HG03066 (cell line): ENCODE measurements at regions not wholly inside any gene's neighbourhood (a gene's known extent, or its start where the extent isn't known, plus 50 kb on each side); places are given as distances from the start of the nearest gene placed in this dataset.
A peak's percentile ranks its signal among the peaks of the same experiment; 100 is the strongest.
"Not testable (repeated sequence)": the region's sequence is repeated elsewhere in the genome, so short reads cannot be mapped to it uniquely, and the experiment has no call there.

Source experiments
- ATAC-seq: cut with Tn5 transposase; IDR thresholded peaks from one replicate; pipeline ENCODE4 v1.9.1; 2021; ENCODE audit warnings: low read depth; ENCODE audit not compliant: unreplicated experiment

- ATAC-seq: no peak
Observed at GRCh38 chr18:51569153-51569552, 371.7 kb upstream of the MEX3C start.

- ATAC-seq: no peak
Observed at GRCh38 chr18:51569561-51569960, 372.1 kb upstream of the MEX3C start.

GRCh38 chr18:51570071-51570470, 372.6 kb upstream of the MEX3C start:
- ATAC-seq: not testable (repeated sequence)

GRCh38 chr18:51573886-51574285, 376.4 kb upstream of the MEX3C start:
- ATAC-seq: not testable (repeated sequence)

- ATAC-seq: no peak
Observed at GRCh38 chr18:51575171-51575570, 377.7 kb upstream of the MEX3C start.

GRCh38 chr18:51578406-51578980, 381.0 kb upstream of the MEX3C start:
- ATAC-seq: no peak

GRCh38 chr18:51580580-51580979, 383.1 kb upstream of the MEX3C start:
- ATAC-seq: no peak

- no peak for ATAC-seq
Observed at GRCh38 chr18:51582551-51582950, 385.1 kb upstream of the MEX3C start.

GRCh38 chr18:51588616-51589015, 391.1 kb upstream of the MEX3C start:
- no peak for ATAC-seq

GRCh38 chr18:51593931-51594330, 396.4 kb upstream of the MEX3C start:
- ATAC-seq: no peak

GRCh38 chr18:51603111-51603510, 405.6 kb upstream of the MEX3C start:
- no peak for ATAC-seq

GRCh38 chr18:51603551-51603950, 406.1 kb upstream of the MEX3C start:
- ATAC-seq: no peak

- ATAC-seq: no peak
Observed at GRCh38 chr18:51610481-51610880, 413.0 kb upstream of the MEX3C start.

GRCh38 chr18:51611326-51611725, 413.8 kb upstream of the MEX3C start:
- ATAC-seq: no peak

- ATAC-seq: no peak
Observed at GRCh38 chr18:51614033-51614432, 416.6 kb upstream of the MEX3C start.

GRCh38 chr18:51614967-51615571, 417.6 kb upstream of the MEX3C start:
- ATAC-seq: no peak

GRCh38 chr18:51617167-51617566, 419.7 kb upstream of the MEX3C start:
- ATAC-seq: no peak

GRCh38 chr18:51617572-51618260, 420.2 kb upstream of the MEX3C start:
- ATAC-seq: no peak

- no peak for ATAC-seq
Observed at GRCh38 chr18:51619283-51619682, 421.8 kb upstream of the MEX3C start.

GRCh38 chr18:51621113-51621863, 423.8 kb upstream of the MEX3C start:
- peak; percentile 66 for ATAC-seq

GRCh38 chr18:51621864-51622160, 424.3 kb upstream of the MEX3C start:
- ATAC-seq: no peak

- ATAC-seq: no peak
Observed at GRCh38 chr18:51622702-51623101, 425.2 kb upstream of the MEX3C start.
